NB4 (cell line): ENCODE measurements at regions not wholly inside any gene's neighbourhood (a gene's known extent, or its start where the extent isn't known, plus 50 kb on each side); places are given as distances from the start of the nearest gene placed in this dataset.

Source experiments
- CTCF ChIP-seq: IDR thresholded peaks from one replicate; pipeline ENCODE4 v1.5.1; 2012; ENCODE audit warnings: low read depth, low read length
- MAX ChIP-seq: IDR thresholded peaks from 2 replicates; pipeline ENCODE4 v1.6.1; 2011; ENCODE audit warnings: low read depth, low read length
- MYC ChIP-seq: IDR thresholded peaks from 2 replicates; pipeline ENCODE4 v1.6.1; 2011; ENCODE audit warnings: low read depth, low read length
- POLR2A ChIP-seq: IDR thresholded peaks from 2 replicates; pipeline ENCODE4 v1.6.1; 2011; ENCODE audit warnings: mild to moderate bottlenecking; ENCODE audit not compliant: insufficient read length; ENCODE audit errors: extremely low read depth

- TF ChIP-seq CTCF (no peak), POLR2A (no peak), MYC (no peak), MAX (no peak)
Measured at GRCh38 chrX:69429339-69430015, 74.6 kb upstream of the NALF2 start.
